CD14-positive monocyte (primary cell): ENCODE measurements at regions not wholly inside any gene's neighbourhood (a gene's known extent, or its start where the extent isn't known, plus 50 kb on each side); places are given as distances from the start of the nearest gene placed in this dataset.

ENCODE experiments used
- DNase-seq, 3 donors: peaks; one replicate each; pipeline ENCODE4 v3.0.0-alpha.2; 2011 to 2022
- H2AFZ ChIP-seq: 2 replicates; pipeline ENCODE4 v1.6.0; 2012; ENCODE audit warnings: mild to moderate bottlenecking, low read depth, low read length, inconsistent platforms; ENCODE audit not compliant: insufficient read depth, poor library complexity, severe bottlenecking
- H3K27ac ChIP-seq, 2 donors: 1 replicate in 1 of 2; 2 replicates in 1 of 2; pipeline ENCODE4 v1.5.1; 2012 to 2013; ENCODE audit warnings: low read length in 2 of 2, control low read depth in 1 of 2, inconsistent platforms in 1 of 2, low read depth in 1 of 2, mild to moderate bottlenecking in 1 of 2
- H3K27me3 ChIP-seq, 2 donors: one replicate each; pipeline versions ENCODE4 v1.6.0 to v1.6.1; 2011 to 2013; ENCODE audit warnings: low read length in 2 of 2; ENCODE audit not compliant: control insufficient read depth in 2 of 2, insufficient read depth in 2 of 2
- H3K36me3 ChIP-seq, 2 donors: replicated peaks in 1 of 2; 1 replicate in 1 of 2; 2 replicates in 1 of 2; pipeline versions ENCODE4 v1.5.1 to v1.6.1; 2012 to 2013; ENCODE audit warnings: low read length in 2 of 2, control low read depth in 1 of 2, inconsistent platforms in 1 of 2, mild to moderate bottlenecking in 1 of 2; ENCODE audit not compliant: insufficient read depth in 2 of 2, control insufficient read depth in 1 of 2
- H3K4me1 ChIP-seq, 2 donors: 1 replicate in 1 of 2; 2 replicates in 1 of 2; pipeline versions ENCODE4 v1.5.1 to v1.6.1; 2012 to 2013; ENCODE audit warnings: low read length in 2 of 2, control low read depth in 1 of 2, inconsistent platforms in 1 of 2, mild to moderate bottlenecking in 1 of 2, moderate library complexity in 1 of 2; ENCODE audit not compliant: insufficient read depth in 2 of 2, control insufficient read depth in 1 of 2
- H3K4me2 ChIP-seq: replicated peaks from 2 replicates; pipeline ENCODE3; 2012; ENCODE audit warnings: low read length, moderate library complexity, mild to moderate bottlenecking; ENCODE audit not compliant: poor library complexity, severe bottlenecking; ENCODE audit errors: extremely low read depth
- H3K4me3 ChIP-seq, 3 experiments: fragments of 200-600 bp in 1 of 3; sonication (generic) in 1 of 3; replicated peaks in 1 of 3; 1 replicate in 2 of 3; 2 replicates in 1 of 3; pipeline ENCODE4 v1.5.1; 2011 to 2013; ENCODE audit warnings: low read length in 3 of 3, mild to moderate bottlenecking in 3 of 3, control low read depth in 2 of 3, low read depth in 2 of 3, inconsistent platforms in 1 of 3, moderate library complexity in 1 of 3
- H3K79me2 ChIP-seq: 2 replicates; pipeline ENCODE4 v1.6.0; 2012; ENCODE audit warnings: mild to moderate bottlenecking, control low read depth, inconsistent platforms, low read length, moderate library complexity; ENCODE audit not compliant: insufficient read depth
- H3K9ac ChIP-seq: 2 replicates; pipeline ENCODE4 v1.6.0; 2017; ENCODE audit warnings: low read length, mild to moderate bottlenecking; ENCODE audit not compliant: insufficient read depth, poor library complexity, severe bottlenecking
- H3K9me3 ChIP-seq, 2 donors: replicated peaks in 1 of 2; 1 replicate in 1 of 2; 2 replicates in 1 of 2; pipeline versions ENCODE4 v1.5.1 to v1.6.1; 2012 to 2013; ENCODE audit warnings: low read length in 2 of 2, control low read depth in 1 of 2; ENCODE audit not compliant: control insufficient read depth in 1 of 2, insufficient read depth in 1 of 2
- H4K20me1 ChIP-seq: 2 replicates; pipeline ENCODE4 v1.6.0; 2012; ENCODE audit warnings: mild to moderate bottlenecking, low read length, control low read depth, moderate library complexity; ENCODE audit not compliant: insufficient read depth
- H3K27ac Mint-ChIP-seq, 7 donors: one replicate each; pipeline ENCODE4 v1.8.0; 2020; ENCODE audit warnings: mild to moderate bottlenecking in 7 of 7, mixed read lengths in 7 of 7, moderate library complexity in 6 of 7, inconsistent platforms in 2 of 7
- H3K27me3 Mint-ChIP-seq, 3 donors: one replicate each; pipeline ENCODE4 v1.8.0; 2021 to 2022; ENCODE audit warnings: low read depth in 3 of 3, mild to moderate bottlenecking in 3 of 3, mixed read lengths in 3 of 3, moderate library complexity in 3 of 3, inconsistent platforms in 1 of 3
- H3K36me3 Mint-ChIP-seq, 2 donors: one replicate each; pipeline ENCODE4 v1.8.0; 2020; ENCODE audit warnings: mixed read lengths in 2 of 2, inconsistent platforms in 1 of 2, mild to moderate bottlenecking in 1 of 2
- H3K4me1 Mint-ChIP-seq: one replicate; pipeline ENCODE4 v1.8.0; 2020; ENCODE audit warnings: mild to moderate bottlenecking, mixed read lengths
- H3K4me3 Mint-ChIP-seq, 2 donors: one replicate each; pipeline ENCODE4 v1.8.0; 2020; ENCODE audit warnings: mild to moderate bottlenecking in 2 of 2, mixed read lengths in 2 of 2, moderate library complexity in 1 of 2
- H3K9me3 Mint-ChIP-seq, 7 donors: one replicate each; pipeline ENCODE4 v1.8.0; 2020 to 2022; ENCODE audit warnings: mixed read lengths in 7 of 7, mild to moderate bottlenecking in 6 of 7, moderate library complexity in 6 of 7, inconsistent platforms in 2 of 7
- CTCF ChIP-seq: fragments of 200-600 bp; IDR thresholded peaks from one replicate; pipeline ENCODE4 v1.8.0; 2022; ENCODE audit warnings: antibody characterized with exemption, mild to moderate bottlenecking
- whole genome bisulfite sequencing: methylation state at CpG from one replicate; pipeline ENCODE4 v1.1.5; 2013; ENCODE audit warnings: missing lambda C conversion rate; ENCODE audit not compliant: insufficient coverage; 5-methylcytosine and 5-hydroxymethylcytosine counted together
- intact Hi-C, 2 donors: fragments of 100-400 bp; cut with micrococcal nuclease; formaldehyde crosslinking; loops; one replicate each; pipeline versions ENCODE4 v1.15.0 to v1.15.1; 2023

GRCh38 chr13:105611424-105611823 is 924.0 kb downstream of the EFNB2 start:
- H3K27me3 Mint-ChIP-seq, result no peaks in the 10 kb centered on the region
- Histone ChIP-seq H3K9ac (no peak overlapping the region), H3K9me3 (peaks cover 0 to 3% of the 10 kb centered on the region in 2 donors), H3K79me2 (no peaks in the 10 kb centered on the region), H3K4me1 (no peaks in the 10 kb centered on the region), H2AFZ (no peak overlapping the region), H3K36me3 (no peaks in the 10 kb centered on the region), H3K4me3 (no peak overlapping the region), H3K27ac (no peak overlapping the region), H3K27me3 (no peaks in the 10 kb centered on the region), H3K4me2 (no peak overlapping the region), H4K20me1 (no peaks in the 10 kb centered on the region)
- H3K4me1 Mint-ChIP-seq, result no peaks in the 10 kb centered on the region
- no peak for TF ChIP-seq CTCF
- intact Hi-C loops, result no loop called here
- H3K27ac Mint-ChIP-seq, result no peak overlapping the region
- no CpG with 5 or more reads among the region's 5 CpGs for WGBS
- peaks cover 0 to 2% (median 1%) of the 10 kb centered on the region in 7 donors for H3K9me3 Mint-ChIP-seq
- DNase-seq, result no peak
- H3K36me3 Mint-ChIP-seq, result no peaks in the 10 kb centered on the region
- no peak overlapping the region for H3K4me3 Mint-ChIP-seq

DNA sequence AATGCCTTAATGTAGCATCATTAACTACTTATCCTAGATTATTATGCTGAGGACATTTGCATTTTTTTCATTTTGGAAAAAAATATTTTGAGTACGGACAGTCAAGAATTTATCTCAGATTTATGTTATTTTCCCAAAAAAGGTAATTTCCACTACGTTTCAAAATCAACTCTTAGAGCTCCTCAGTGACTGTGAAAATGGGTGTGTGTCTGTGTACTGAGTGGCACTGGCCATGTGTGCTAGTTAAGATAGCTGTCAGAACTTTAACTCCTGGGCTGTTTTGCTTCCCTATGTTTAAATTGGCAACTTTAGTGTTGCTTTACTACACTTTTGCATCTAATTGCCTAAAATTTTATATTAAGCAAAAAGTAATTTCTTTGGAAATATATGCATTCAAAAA is 927.4 kb downstream of the EFNB2 start:
- no peak for DNase-seq
- intact Hi-C loops, result no loop called here

More for the DNA sequence above, 927.4 kb downstream of the EFNB2 start:
- Histone ChIP-seq H3K4me2 (no peak overlapping the region), H3K79me2 (no peaks in the 10 kb centered on the region), H3K4me3 (no peak overlapping the region), H3K27me3 (no peaks in the 10 kb centered on the region), H3K9me3 (peaks cover 0 to 6% of the 10 kb centered on the region in 2 donors), H3K27ac (no peak overlapping the region), H3K9ac (no peak overlapping the region), H3K4me1 (no peaks in the 10 kb centered on the region), H4K20me1 (no peaks in the 10 kb centered on the region), H3K36me3 (no peaks in the 10 kb centered on the region), H2AFZ (no peak overlapping the region)
- Mint-ChIP-seq H3K27me3 (no peaks in the 10 kb centered on the region), H3K9me3 (peaks cover 0 to 2% (median 0%) of the 10 kb centered on the region in 7 donors), H3K36me3 (no peaks in the 10 kb centered on the region), H3K4me3 (no peak overlapping the region), H3K27ac (no peak overlapping the region), H3K4me1 (no peaks in the 10 kb centered on the region)
- no CpG with 5 or more reads among the region's 2 CpGs for WGBS
- TF ChIP-seq CTCF, result no peak
